Kasumi-1 (cell line): ENCODE measurements at regions not wholly inside any gene's neighbourhood (a gene's known extent, or its start where the extent isn't known, plus 50 kb on each side); places are given as distances from the start of the nearest gene placed in this dataset.
A peak's percentile ranks its signal among the peaks of the same experiment; 100 is the strongest.
"Not testable (repeated sequence)": the region's sequence is repeated elsewhere in the genome, so short reads cannot be mapped to it uniquely, and the experiment has no call there.

ENCODE experiments used
- DNase-seq, 2 experiments: peaks; one replicate each; lab custom pipeline; 2025; lab: John Stamatoyannopoulos, UW

DNA sequence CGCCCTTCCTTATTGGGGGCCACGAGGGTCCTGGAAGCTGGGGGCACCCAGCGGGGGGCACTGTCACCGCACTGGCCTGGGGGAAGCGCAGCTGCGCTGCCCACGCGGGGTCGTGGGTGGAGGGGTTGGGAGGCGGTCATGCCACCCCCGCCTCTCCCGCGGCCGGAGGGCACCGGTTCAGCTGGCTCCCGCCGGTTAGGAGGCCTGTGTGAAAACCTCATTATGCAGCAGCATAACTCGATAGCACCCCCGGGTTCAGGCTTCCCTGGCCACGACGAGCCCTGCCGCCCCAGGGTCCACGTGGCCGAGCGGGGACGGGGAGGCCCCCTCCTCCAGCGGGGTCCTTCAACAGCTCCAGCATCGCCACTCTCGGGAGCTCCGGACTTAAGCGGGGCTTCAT lies 91.2 kb upstream of the ERCC6L2 start:
- no peak for DNase-seq

DNA sequence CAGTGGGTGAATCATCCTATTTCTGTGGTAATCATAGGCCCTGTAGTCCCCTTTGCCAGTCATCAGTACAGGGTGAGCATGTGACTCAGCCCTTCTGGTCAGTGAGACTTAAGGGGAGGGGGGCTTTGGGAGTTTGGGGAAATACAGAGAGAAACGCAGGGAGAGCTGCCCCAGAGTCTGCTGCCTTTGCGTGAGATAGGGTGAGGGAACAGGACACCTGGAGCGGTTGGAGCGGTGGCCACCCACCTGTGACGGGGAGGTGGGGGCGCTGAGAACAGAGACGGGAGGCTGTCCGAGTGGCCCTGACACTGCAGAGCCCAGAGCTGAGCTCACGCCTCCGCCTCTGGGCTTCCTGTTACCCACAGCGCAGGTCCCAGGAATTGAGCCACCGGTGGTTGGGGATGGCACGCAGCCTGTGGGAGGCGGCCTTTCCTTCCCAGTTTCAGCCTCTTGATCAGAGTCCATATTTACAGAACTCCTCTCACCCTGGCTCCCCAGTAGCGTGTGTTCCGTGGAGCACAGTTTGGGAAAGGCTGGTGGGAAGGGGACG lies 92.0 kb upstream of the ERCC6L2 start:
- DNase-seq: no peak

- no peak for DNase-seq
Observed at GRCh38 chr9:95780751-95781150, 94.7 kb upstream of the ERCC6L2 start.

- no peak for DNase-seq
Observed at GRCh38 chr9:95780121-95780520, 95.4 kb upstream of the ERCC6L2 start.

DNA sequence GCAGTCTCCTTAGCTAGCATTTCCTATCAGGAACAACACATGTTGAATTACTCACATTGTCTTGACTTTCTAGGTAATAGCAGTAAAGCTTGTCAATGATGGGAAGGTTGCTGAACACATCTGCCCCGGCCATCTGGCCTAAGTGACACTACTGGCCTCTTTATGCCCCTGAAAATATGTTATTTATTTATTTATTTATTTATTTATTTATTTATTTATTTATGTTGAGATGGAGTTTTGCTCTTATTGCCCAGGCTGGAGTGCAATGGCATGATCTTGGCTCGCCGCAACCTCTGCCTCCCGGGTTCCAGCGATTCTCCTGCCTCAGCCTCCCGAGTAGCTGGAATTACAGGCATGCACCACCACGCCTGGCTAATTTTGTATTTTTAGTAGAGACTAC lies 95.9 kb upstream of the ERCC6L2 start:
- DNase-seq: not testable (repeated sequence)

GRCh38 chr9:95778957-95779356 lies 96.5 kb upstream of the ERCC6L2 start:
- DNase-seq: no peak

DNA sequence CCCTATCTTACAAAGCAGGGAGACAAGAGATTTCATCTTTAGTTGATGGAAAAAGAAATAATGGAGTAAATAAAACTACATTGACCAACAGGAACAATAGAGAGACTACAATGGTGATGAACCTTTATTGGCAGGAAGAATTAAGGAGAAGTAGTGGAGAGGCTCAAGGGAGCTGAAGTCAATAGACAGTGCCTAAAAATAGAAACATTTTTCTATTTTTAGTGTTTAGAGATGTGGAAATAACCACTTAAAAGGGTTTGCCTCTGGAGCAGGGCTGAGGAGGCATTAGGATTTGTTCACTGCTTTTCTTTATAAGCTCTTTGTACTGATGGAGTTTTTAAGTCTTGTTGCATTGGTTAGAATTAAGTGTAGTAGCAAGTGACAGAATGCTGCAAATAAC lies 98.4 kb upstream of the ERCC6L2 start:
- DNase-seq: peak in 1 of 2 experiments; percentile 2

DNA sequence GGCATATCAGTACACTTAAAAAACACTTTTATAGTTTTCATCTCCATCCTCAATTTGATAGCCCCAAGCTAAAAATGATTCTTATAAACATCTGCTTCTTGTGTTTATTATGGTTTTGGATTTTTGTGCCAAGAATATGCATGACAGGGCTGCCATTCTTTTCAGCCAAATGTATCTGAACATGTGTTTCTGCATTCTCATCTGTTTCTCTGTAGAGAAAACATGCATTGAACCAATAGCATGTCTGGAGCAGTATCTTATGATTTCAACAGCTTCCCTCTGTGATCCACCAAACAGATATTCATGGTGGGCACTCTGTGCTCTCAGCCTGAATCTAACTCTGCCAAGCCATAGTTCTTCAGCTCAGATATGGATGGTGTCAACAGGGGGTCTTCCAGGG lies 99.3 kb upstream of the ERCC6L2 start:
- DNase-seq: no peak

GRCh38 chr9:95775191-95775590 lies 100.3 kb upstream of the ERCC6L2 start:
- DNase-seq: no peak

DNA sequence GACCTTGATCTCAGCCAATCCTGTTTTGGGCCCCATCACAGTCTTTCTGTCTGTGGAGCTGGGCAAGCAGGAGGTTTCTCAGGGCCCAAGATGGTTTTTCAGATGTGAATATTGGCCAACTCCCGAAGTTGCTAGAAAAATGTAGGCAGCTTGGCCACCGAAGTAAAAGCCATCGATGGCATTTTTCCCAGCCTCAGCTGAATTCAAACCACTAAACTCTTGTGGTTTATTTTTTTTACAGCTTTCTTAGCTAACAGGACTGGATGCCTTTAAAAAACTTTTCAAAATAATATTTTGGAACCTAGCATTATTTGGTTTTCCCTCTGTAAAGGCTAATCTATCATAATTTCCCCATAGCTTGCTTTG lies 102.5 kb upstream of the ERCC6L2 start:
- DNase-seq: no peak

GRCh38 chr9:95772320-95773052 lies 103.0 kb upstream of the ERCC6L2 start:
- no peak for DNase-seq

DNA sequence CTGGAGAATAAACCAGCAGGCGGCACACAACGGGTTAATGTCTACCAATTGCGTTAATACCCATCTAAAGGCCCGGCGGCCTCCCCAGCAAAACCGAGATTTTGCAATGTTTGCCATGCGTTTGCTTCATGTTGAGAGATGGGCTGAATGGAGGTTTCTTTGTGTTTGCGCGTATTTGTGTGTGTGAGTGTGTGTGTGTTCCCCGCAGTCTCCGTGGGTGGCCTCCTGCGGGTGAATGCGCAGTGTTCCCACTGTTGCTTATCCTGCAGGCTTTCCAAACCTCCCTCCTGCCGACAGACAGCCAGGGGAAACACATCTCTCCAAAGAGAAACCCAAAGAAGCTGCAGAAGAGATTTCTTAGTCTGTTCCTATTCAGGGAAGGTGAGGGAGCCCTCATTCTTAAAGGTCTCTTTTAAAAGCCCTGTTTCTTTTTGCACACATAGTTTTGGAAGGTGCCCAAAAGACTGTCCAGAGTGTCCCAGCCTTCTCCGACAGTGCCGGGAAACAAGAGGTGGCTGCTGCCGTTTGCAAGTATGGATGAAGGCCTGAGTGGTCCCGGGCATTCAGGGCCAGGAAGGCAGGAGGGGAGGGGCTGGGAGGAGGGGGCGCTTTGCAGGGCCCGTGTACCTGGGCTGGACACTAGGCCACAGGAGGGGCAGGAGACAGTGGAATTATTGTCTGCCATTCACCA lies 103.8 kb upstream of the ERCC6L2 start:
- no peak for DNase-seq

GRCh38 chr9:95770653-95771131 lies 104.8 kb upstream of the ERCC6L2 start:
- no peak for DNase-seq

GRCh38 chr9:95769909-95770433 lies 105.5 kb upstream of the ERCC6L2 start:
- DNase-seq: no peak

DNA sequence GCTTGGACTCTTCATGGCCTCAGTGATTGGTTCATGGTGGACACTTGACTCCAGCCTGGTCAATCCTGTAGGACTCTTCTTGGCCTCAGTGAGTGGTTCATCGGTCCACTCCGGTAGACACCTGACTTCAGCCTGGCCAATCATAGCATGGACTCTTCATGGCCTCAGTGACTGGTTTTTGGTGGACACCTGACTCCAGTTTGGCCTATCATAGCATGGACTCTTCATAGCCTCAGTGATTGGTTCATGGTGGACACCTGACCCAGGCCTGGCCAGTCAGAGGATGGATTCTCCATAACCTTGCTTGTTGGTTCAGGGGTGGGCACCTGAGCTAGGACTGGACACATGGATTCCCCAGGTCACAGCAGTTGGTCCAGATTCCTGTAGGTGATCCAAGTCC lies 106.0 kb upstream of the ERCC6L2 start:
- DNase-seq: no peak

DNA sequence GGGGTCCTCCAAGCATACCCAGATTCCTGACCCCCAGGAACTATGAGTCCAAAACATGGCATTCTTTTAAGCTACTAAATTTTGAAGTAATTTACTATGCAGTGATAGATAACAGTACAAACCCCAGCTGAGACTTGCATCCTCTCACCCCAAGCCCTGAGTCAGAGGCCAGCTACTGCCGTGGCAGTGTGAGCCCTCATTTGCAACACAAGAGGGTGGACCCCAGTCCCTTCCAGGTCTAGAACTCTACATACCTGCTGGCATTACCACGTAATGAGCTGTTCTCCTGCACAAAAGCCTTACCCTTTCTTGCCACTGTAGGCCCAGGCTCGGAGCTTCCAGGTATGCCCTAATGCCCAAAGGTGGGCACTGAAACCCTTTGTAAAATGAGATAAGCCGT lies 108.6 kb upstream of the ERCC6L2 start:
- DNase-seq: no peak

DNA sequence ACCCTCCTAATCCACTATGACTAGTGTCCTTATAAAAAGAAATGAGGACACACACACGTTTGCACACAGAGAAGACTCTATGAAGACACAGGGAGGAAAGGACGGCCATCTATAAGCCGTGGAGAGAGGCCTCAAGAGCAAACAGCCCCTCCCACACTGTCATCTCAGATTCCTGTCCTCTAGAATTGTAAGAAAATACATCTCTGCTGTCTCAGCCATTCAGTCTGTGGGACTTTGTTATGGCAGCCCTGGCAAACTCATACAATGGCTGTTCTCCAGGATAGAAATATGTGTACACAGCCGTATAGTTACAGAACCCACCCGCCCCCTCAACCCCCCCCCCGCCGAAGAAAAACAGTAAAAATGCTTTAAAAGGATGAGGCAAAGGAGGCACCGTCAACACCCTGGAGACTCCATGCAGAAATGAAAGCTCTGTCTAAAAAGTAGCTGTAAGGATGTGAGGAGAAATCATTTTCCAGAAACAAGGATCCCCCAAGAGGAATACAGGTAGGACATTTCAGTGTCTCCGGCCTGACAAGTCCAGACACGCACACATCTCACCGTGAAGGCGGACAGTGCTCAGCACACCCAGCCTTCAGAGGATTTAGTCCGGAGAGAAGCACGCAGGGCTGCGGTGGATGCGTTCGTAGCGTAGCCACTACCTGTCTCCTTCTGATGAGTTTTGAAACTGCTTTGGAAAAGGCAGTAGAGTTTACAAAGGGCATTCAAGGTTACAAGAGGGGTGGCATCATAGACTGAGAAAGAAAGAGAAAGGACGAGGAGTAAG lies 110.8 kb upstream of the ERCC6L2 start:
- no peak for DNase-seq

GRCh38 chr9:95763983-95764382 lies 111.5 kb upstream of the ERCC6L2 start:
- DNase-seq: no peak

GRCh38 chr9:95763006-95763405 lies 112.5 kb upstream of the ERCC6L2 start:
- no peak for DNase-seq

GRCh38 chr9:95762322-95762721 lies 113.2 kb upstream of the ERCC6L2 start:
- DNase-seq: no peak

DNA sequence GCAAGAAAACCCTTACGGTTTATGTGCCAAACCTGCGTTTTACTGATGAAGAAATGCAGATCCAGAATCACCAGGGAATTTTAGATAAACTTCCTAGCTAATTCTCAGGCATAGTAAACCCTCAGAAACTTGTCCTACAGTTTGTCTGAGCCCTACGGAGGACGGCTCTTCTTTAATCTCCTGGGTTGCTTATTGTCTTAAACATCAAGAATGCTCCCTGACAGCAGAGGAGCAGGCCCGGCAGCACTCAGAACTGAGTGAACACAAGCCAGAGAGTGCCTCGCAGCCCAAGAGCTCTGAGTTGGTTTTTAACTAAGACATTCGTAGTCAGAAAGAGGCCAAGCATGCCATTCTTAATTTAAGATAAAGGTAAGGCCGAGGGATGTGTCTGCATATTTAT lies 114.7 kb upstream of the ERCC6L2 start:
- DNase-seq: no peak

- no peak for DNase-seq
Observed at GRCh38 chr9:95757439-95757838, 118.1 kb upstream of the ERCC6L2 start.
